SK-N-SH treated with all-trans-retinoic acid at 6 μM for 48 hours (cell line): ENCODE measurements at regions not wholly inside any gene's neighbourhood (a gene's known extent, or its start where the extent isn't known, plus 50 kb on each side); places are given as distances from the start of the nearest gene placed in this dataset.

Experiments
- ATAC-seq: fragments of 200-7000 bp; cut with Tn5 transposase; 3 replicates; pipeline ENCODE4 v1.9.1; 2020; ENCODE audit warnings: mild to moderate bottlenecking, moderate library complexity
- ARNTL ChIP-seq: fragments of 450-650 bp; formaldehyde crosslinking; IDR thresholded peaks from 2 replicates; pipeline ENCODE4 v1.5.0; 2020; ENCODE audit warnings: low read depth, mild to moderate bottlenecking, moderate library complexity, borderline replicate concordance
- BACH2 ChIP-seq: fragments of 250-450 bp; sonication (Bioruptor Pico); IDR thresholded peaks from 2 replicates; pipeline ENCODE4 v1.9.0; 2021; ENCODE audit warnings: mild to moderate bottlenecking, borderline replicate concordance
- CREB5 ChIP-seq: fragments of 250-450 bp; sonication (Bioruptor Pico); IDR thresholded peaks from 2 replicates; pipeline ENCODE4 v1.5.1; 2020; ENCODE audit warnings: low read depth, mild to moderate bottlenecking, moderate library complexity
- CSDC2 ChIP-seq: fragments of 250-450 bp; sonication (Bioruptor Pico); IDR thresholded peaks from 2 replicates; pipeline ENCODE4 v1.5.0; 2020; ENCODE audit warnings: mild to moderate bottlenecking, moderate library complexity
- CSRNP3 ChIP-seq: fragments of 250-450 bp; sonication (Bioruptor Pico); IDR thresholded peaks from 2 replicates; pipeline ENCODE4 v1.5.1; 2021; ENCODE audit warnings: mild to moderate bottlenecking, moderate library complexity
- ESRRG ChIP-seq: fragments of 250-450 bp; sonication (Bioruptor Pico); IDR thresholded peaks from 2 replicates; pipeline ENCODE4 v1.6.1; 2021; ENCODE audit warnings: mild to moderate bottlenecking
- GLIS3 ChIP-seq: fragments of 250-450 bp; sonication (Bioruptor Pico); IDR thresholded peaks from 2 replicates; pipeline ENCODE4 v1.5.0; 2020; ENCODE audit warnings: mild to moderate bottlenecking, moderate library complexity
- ISL1 ChIP-seq: fragments of 250-450 bp; sonication (Bioruptor Pico); IDR thresholded peaks from 2 replicates; pipeline ENCODE4 v2.1.2; 2022; ENCODE audit warnings: mild to moderate bottlenecking, moderate library complexity
- OSR1 ChIP-seq: fragments of 250-450 bp; sonication (Bioruptor Pico); IDR thresholded peaks from 2 replicates; pipeline ENCODE4 v1.8.0; 2022; ENCODE audit warnings: moderate library complexity, mild to moderate bottlenecking, inconsistent platforms
- PATZ1 ChIP-seq: fragments of 250-450 bp; sonication (Bioruptor Pico); IDR thresholded peaks from 2 replicates; pipeline ENCODE4 v1.8.0; 2020; ENCODE audit warnings: mild to moderate bottlenecking, moderate library complexity, borderline replicate concordance
- POU6F1 ChIP-seq: fragments of 250-450 bp; sonication (Bioruptor Pico); IDR thresholded peaks from 2 replicates; pipeline ENCODE4 v1.8.0; 2021; ENCODE audit warnings: low read depth, mild to moderate bottlenecking, moderate library complexity, borderline replicate concordance
- PPARA ChIP-seq: fragments of 250-450 bp; sonication (Bioruptor Pico); IDR thresholded peaks from 2 replicates; pipeline ENCODE4 v1.5.0; 2020; ENCODE audit warnings: mild to moderate bottlenecking, borderline replicate concordance
- RARB ChIP-seq: fragments of 250-450 bp; sonication (Bioruptor Pico); IDR thresholded peaks from 2 replicates; pipeline ENCODE4 v1.8.0; 2021; ENCODE audit warnings: mild to moderate bottlenecking, moderate library complexity
- SNAI2 ChIP-seq: fragments of 250-450 bp; sonication (Bioruptor Pico); IDR thresholded peaks from 2 replicates; pipeline ENCODE4 v1.5.0; 2020; ENCODE audit warnings: mild to moderate bottlenecking, moderate library complexity
- TOX ChIP-seq: fragments of 250-450 bp; sonication (Bioruptor Pico); IDR thresholded peaks from 2 replicates; pipeline ENCODE4 v1.8.0; 2021; ENCODE audit warnings: mild to moderate bottlenecking, moderate library complexity, borderline replicate concordance
- TSHZ2 ChIP-seq: fragments of 250-450 bp; sonication (Bioruptor Pico); IDR thresholded peaks from 2 replicates; pipeline ENCODE4 v1.5.0; 2020; ENCODE audit warnings: mild to moderate bottlenecking, moderate library complexity
- ZC3H10 ChIP-seq: fragments of 250-450 bp; sonication (Bioruptor Pico); IDR thresholded peaks from 2 replicates; pipeline ENCODE4 v1.5.1; 2021; ENCODE audit warnings: mild to moderate bottlenecking, moderate library complexity
- ZFP3 ChIP-seq: fragments of 250-450 bp; sonication (Bioruptor Pico); IDR thresholded peaks from 2 replicates; pipeline ENCODE4 v1.5.0; 2020; ENCODE audit warnings: mild to moderate bottlenecking, moderate library complexity
- ZFP30 ChIP-seq: fragments of 450-650 bp; formaldehyde crosslinking; IDR thresholded peaks from 2 replicates; pipeline ENCODE4 v1.5.0; 2022; ENCODE audit warnings: mild to moderate bottlenecking, moderate library complexity
- ZNF565 ChIP-seq: fragments of 450-650 bp; formaldehyde crosslinking; conservative IDR thresholded peaks from 2 replicates; pipeline ENCODE4 v1.5.0; 2020; ENCODE audit warnings: low read depth, mild to moderate bottlenecking, moderate library complexity
- ZNF70 ChIP-seq: fragments of 450-650 bp; formaldehyde crosslinking; IDR thresholded peaks from 2 replicates; pipeline ENCODE4 v1.5.0; 2020; ENCODE audit warnings: mild to moderate bottlenecking, moderate library complexity
- ZNF8 ChIP-seq: fragments of 450-650 bp; formaldehyde crosslinking; IDR thresholded peaks from 2 replicates; pipeline ENCODE4 v1.5.0; 2020; ENCODE audit warnings: mild to moderate bottlenecking, moderate library complexity

- TF ChIP-seq POU6F1 (CRISPR knock-in tag) (no peak), ZNF70 (CRISPR knock-in tag) (no peak), TSHZ2 (CRISPR knock-in tag) (no peak), ZNF8 (CRISPR knock-in tag) (no peak), ARNTL (no peak), OSR1 (CRISPR knock-in tag) (no peak), ISL1 (no peak), TOX (CRISPR knock-in tag) (no peak), ZFP30 (CRISPR knock-in tag) (no peak), BACH2 (CRISPR knock-in tag) (no peak)
These were observed 260.1 kb downstream of the SNX10 start (continued) for GRCh38 chr7:26551740-26552139.

- no peak for ATAC-seq
These were observed 261.5 kb downstream of the SNX10 start for GRCh38 chr7:26553128-26553527.

More at GRCh38 chr7:26553128-26553527, 261.5 kb downstream of the SNX10 start:
- TF ChIP-seq ISL1 = no peak
- TF ChIP-seq PPARA (CRISPR knock-in tag) = no peak
- TF ChIP-seq CSRNP3 (CRISPR knock-in tag) = no peak
- no peak for TF ChIP-seq SNAI2 (CRISPR knock-in tag)
- TF ChIP-seq ARNTL = no peak
- TF ChIP-seq CREB5 (CRISPR knock-in tag) = no peak
- TF ChIP-seq ZNF565 = no peak
- TF ChIP-seq ZNF70 (CRISPR knock-in tag) = no peak
- TF ChIP-seq RARB (CRISPR knock-in tag) = no peak
- TF ChIP-seq PATZ1 (CRISPR knock-in tag) = no peak
- no peak for TF ChIP-seq ESRRG (CRISPR knock-in tag)
- TF ChIP-seq GLIS3 (CRISPR knock-in tag) = no peak
- TF ChIP-seq ZNF8 (CRISPR knock-in tag) = no peak
- TF ChIP-seq BACH2 (CRISPR knock-in tag) = no peak
- no peak for TF ChIP-seq ZC3H10 (CRISPR knock-in tag)
- TF ChIP-seq TOX (CRISPR knock-in tag) = no peak
- no peak for TF ChIP-seq ZFP3 (CRISPR knock-in tag)
- no peak for TF ChIP-seq CSDC2 (CRISPR knock-in tag)
- no peak for TF ChIP-seq OSR1 (CRISPR knock-in tag)
